Keratinocyte (primary cell): ENCODE measurements at regions not wholly inside any gene's neighbourhood (a gene's known extent, or its start where the extent isn't known, plus 50 kb on each side); places are given as distances from the start of the nearest gene placed in this dataset.

Experiments
- EZH2 ChIP-seq: IDR thresholded peaks from one replicate; pipeline ENCODE4 v1.6.1; 2012; ENCODE audit warnings: inconsistent platforms, mild to moderate bottlenecking, low read length, moderate library complexity
- TF ChIP-seq, protein P1 (sequence below), 3 experiments: IDR thresholded peaks in 1 of 3; conservative IDR thresholded peaks in 1 of 3; optimal IDR thresholded peaks in 1 of 3; 2 replicates in 2 of 3; 3 replicates in 1 of 3; pipeline versions ENCODE3 to v1.5.1; 2011; ENCODE audit warnings: low read length in 3 of 3, mild to moderate bottlenecking in 3 of 3, moderate library complexity in 2 of 3, control low read depth in 1 of 3, inconsistent platforms in 1 of 3; ENCODE audit not compliant: insufficient read depth in 2 of 3; ENCODE audit errors: extremely low read depth in 1 of 3

GRCh38 chr2:193199322-193199721 lies 1004.6 kb upstream of the TMEFF2 start:
- TF ChIP-seq, protein P1, sequence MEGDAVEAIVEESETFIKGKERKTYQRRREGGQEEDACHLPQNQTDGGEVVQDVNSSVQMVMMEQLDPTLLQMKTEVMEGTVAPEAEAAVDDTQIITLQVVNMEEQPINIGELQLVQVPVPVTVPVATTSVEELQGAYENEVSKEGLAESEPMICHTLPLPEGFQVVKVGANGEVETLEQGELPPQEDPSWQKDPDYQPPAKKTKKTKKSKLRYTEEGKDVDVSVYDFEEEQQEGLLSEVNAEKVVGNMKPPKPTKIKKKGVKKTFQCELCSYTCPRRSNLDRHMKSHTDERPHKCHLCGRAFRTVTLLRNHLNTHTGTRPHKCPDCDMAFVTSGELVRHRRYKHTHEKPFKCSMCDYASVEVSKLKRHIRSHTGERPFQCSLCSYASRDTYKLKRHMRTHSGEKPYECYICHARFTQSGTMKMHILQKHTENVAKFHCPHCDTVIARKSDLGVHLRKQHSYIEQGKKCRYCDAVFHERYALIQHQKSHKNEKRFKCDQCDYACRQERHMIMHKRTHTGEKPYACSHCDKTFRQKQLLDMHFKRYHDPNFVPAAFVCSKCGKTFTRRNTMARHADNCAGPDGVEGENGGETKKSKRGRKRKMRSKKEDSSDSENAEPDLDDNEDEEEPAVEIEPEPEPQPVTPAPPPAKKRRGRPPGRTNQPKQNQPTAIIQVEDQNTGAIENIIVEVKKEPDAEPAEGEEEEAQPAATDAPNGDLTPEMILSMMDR (optimal IDR thresholded peaks at IDR 0.05 in 1 of 3, IDR thresholded peaks at IDR 0.05 in 1 of 3, conservative IDR thresholded peaks at IDR 0.05 in 1 of 3; ENCODE audit: extremely low read depth in 1 of 3, insufficient read depth in 2 of 3, low read length in 3 of 3) = no peak
- no peak for TF ChIP-seq EZH2
